Lung (tissue), 11 donors: ENCODE measurements at regions not wholly inside any gene's neighbourhood (a gene's known extent, or its start where the extent isn't known, plus 50 kb on each side); places are given as distances from the start of the nearest gene placed in this dataset.

Experiments
- ATAC-seq: fragments of 200-7000 bp; cut with Tn5 transposase; one replicate; pipeline ENCODE4 v1.9.1; 2020; ENCODE audit warnings: moderate number of reproducible peaks; ENCODE audit not compliant: insufficient read depth, low FRiP score
- DNase-seq, 3 donors: peaks; one replicate each; pipeline ENCODE4 v3.0.0-alpha.2; 2013 to 2017
- H3K27ac ChIP-seq, 2 donors: one replicate each; pipeline ENCODE4 v1.5.1; 2013; ENCODE audit warnings: mild to moderate bottlenecking in 2 of 2, moderate library complexity in 2 of 2, control low read depth in 1 of 2, inconsistent platforms in 1 of 2, low read depth in 1 of 2, low read length in 1 of 2
- H3K27me3 ChIP-seq, 3 donors: one replicate each; pipeline ENCODE4 v1.5.1; 2013; ENCODE audit warnings: low read length in 2 of 3; ENCODE audit not compliant: control insufficient read depth in 3 of 3, insufficient read depth in 3 of 3
- H3K36me3 ChIP-seq, 4 donors: one replicate each; pipeline ENCODE4 v1.5.1; 2013; ENCODE audit warnings: low read length in 4 of 4, mild to moderate bottlenecking in 1 of 4, moderate library complexity in 1 of 4; ENCODE audit not compliant: control insufficient read depth in 4 of 4, insufficient read depth in 4 of 4
- H3K4me1 ChIP-seq, 5 donors: one replicate each; pipeline ENCODE4 v1.5.1; 2013; ENCODE audit warnings: low read length in 5 of 5, mild to moderate bottlenecking in 2 of 5, moderate library complexity in 1 of 5; ENCODE audit not compliant: control insufficient read depth in 5 of 5, insufficient read depth in 5 of 5
- H3K4me3 ChIP-seq: one replicate; pipeline ENCODE4 v1.5.1; 2013; ENCODE audit warnings: mild to moderate bottlenecking, control low read depth, moderate library complexity
- H3K9ac ChIP-seq, 2 donors: one replicate each; pipeline ENCODE4 v1.5.1; 2013; ENCODE audit warnings: low read length in 2 of 2, control low read depth in 1 of 2; ENCODE audit not compliant: insufficient read depth in 1 of 2
- H3K9me3 ChIP-seq, 4 donors: one replicate each; pipeline ENCODE4 v1.5.1; 2013; ENCODE audit warnings: low read length in 3 of 4, mild to moderate bottlenecking in 1 of 4, moderate library complexity in 1 of 4; ENCODE audit not compliant: control insufficient read depth in 4 of 4, insufficient read depth in 3 of 4
- WGBS, 2 donors: extraction: QIAGEN DNeasy Blood & Tissue Kit; methylation state at CpG; one replicate each; pipeline ENCODE4 v1.1.7; 2013; 5-methylcytosine and 5-hydroxymethylcytosine counted together
- TF ChIP-seq, protein P1 (sequence below): IDR thresholded peaks from 2 replicates; pipeline ENCODE4 v1.5.1; 2012; ENCODE audit warnings: mild to moderate bottlenecking; ENCODE audit errors: control extremely low read depth, extremely low read depth
- donor health status: control.
- donor health status: control.
- donor health status: Bipolar disorder and iron deficiency.
- donor health status: healthy.
- donor health status: DM: yes; HTN: yes; CAD: no.

DNA sequence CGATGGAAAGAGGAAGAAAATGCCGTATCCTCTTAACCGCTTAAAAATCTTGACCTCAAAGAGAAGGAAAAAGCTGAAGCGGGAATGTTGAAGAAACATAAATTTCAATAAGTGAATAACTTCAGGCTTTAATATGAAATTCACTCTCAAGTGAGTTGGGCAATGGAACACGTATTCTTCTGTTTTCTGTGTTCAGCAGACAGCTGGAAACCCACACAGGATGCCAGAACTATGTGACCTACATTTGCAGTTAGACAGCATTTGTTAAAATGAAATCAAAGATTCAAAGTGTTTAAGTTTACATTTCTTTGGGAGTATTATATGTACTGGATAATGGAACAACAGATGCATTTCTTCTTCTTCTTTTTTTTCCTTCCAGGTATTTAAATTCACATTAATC, 80.5 kb upstream of the SPATS2L start:
- H3K27ac ChIP-seq, result no peak overlapping the region
- no peak overlapping the region for H3K9ac ChIP-seq
- 69 to 72% methylated on average over 5 of the region's 5 CpGs for WGBS, 2 donors
- no peak for ATAC-seq
- TF ChIP-seq, protein P1, sequence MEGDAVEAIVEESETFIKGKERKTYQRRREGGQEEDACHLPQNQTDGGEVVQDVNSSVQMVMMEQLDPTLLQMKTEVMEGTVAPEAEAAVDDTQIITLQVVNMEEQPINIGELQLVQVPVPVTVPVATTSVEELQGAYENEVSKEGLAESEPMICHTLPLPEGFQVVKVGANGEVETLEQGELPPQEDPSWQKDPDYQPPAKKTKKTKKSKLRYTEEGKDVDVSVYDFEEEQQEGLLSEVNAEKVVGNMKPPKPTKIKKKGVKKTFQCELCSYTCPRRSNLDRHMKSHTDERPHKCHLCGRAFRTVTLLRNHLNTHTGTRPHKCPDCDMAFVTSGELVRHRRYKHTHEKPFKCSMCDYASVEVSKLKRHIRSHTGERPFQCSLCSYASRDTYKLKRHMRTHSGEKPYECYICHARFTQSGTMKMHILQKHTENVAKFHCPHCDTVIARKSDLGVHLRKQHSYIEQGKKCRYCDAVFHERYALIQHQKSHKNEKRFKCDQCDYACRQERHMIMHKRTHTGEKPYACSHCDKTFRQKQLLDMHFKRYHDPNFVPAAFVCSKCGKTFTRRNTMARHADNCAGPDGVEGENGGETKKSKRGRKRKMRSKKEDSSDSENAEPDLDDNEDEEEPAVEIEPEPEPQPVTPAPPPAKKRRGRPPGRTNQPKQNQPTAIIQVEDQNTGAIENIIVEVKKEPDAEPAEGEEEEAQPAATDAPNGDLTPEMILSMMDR, result no peak
- H3K4me1 ChIP-seq, result peaks cover 1 to 42% (median 8%) of the 10 kb centered on the region in 5 donors
- H3K4me3 ChIP-seq, result no peak overlapping the region
- no peaks in the 10 kb centered on the region for H3K36me3 ChIP-seq
- DNase-seq, result peak; percentile 51 to 92 (median 79)
- H3K27me3 ChIP-seq, result no peaks in the 10 kb centered on the region
- no peaks in the 10 kb centered on the region for H3K9me3 ChIP-seq

DNA sequence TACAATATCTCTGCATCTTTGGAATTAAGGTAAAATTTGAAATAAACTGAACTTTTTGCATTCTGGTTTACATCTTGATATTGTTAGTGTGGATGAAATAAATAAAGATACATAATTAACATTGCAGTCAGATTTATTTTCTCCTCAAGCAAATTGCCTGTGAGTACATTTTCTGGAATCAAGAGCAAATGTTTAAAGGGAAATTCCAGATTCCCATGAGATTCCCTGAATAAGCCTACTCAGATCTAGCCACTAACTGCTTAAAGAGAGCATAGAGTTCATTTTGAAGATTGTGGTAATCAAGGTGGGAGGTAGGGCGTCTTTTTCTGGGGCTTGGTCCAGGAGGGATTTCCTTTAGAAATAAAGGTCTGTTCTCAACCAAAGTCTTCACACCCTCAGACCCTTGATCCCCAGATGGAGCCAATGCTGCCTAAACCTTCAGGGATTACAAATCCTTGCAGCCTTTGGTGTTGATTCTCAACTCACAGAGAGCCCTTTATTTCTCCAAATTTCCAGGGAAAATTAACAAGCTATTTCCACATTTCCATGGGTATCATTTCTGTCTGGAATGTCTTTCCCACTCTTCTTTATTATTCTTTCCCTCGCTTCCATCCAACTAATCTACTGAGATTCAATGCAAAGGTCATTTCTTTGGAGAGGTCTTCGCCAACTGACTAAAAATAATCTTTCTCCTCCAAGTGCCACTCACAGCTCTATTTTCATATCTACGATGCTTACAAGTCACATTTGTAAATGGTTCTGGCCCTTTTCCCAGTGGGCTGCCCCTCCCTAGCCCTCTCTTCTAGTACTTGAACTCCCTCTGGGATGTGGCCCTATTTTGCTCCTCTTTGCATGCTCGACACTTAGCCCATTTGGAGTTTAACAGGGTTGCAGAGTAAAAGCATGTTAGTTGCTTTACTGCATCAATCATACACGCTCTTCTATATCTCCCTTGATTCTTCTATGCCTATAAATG, 79.8 kb upstream of the SPATS2L start:
- no peaks in the 10 kb centered on the region for H3K9me3 ChIP-seq
- peak overlapping the region in 1 of 2 donors; percentile 10 for H3K27ac ChIP-seq
- 66 to 80% methylated on average over 6 of the region's 6 CpGs for WGBS, 2 donors
- H3K36me3 ChIP-seq, result no peaks in the 10 kb centered on the region
- DNase-seq (peak in 2 of 3 donors; percentile 40 to 71), ATAC-seq (no peak)
- TF ChIP-seq, protein P1, result no peak
- no peak overlapping the region for H3K4me3 ChIP-seq
- H3K4me1 ChIP-seq, result peaks cover 0 to 41% (median 8%) of the 10 kb centered on the region in 5 donors
- no peaks in the 10 kb centered on the region for H3K27me3 ChIP-seq
- H3K9ac ChIP-seq, result no peak overlapping the region

DNA sequence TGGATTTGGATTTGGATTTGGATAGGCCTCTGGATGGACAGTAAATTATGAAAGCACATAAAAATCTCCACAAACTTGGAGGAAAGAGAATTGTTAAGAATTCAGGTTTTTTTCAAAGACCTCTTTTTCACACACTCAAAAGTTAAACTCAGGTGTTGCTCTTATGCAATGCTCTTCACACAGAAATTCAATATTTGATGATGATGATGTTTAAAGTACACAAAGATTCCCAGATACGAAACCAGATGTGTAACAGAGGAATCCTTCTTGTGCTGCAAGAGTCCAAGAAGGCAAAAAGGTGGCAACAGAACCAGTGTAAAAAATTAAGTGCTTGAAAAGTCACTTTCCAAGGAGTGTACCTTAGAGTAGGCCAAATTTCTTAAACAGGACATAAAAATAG, 75.8 kb upstream of the SPATS2L start:
- DNase-seq (no peak), ATAC-seq (no peak)
- no peaks in the 10 kb centered on the region for H3K27me3 ChIP-seq
- TF ChIP-seq, protein P1, result no peak
- H3K4me1 ChIP-seq, result peaks cover 0 to 14% (median 5%) of the 10 kb centered on the region in 5 donors
- H3K27ac ChIP-seq, result no peak overlapping the region
- WGBS, 2 donors, result 59 to 79% methylated on average over 1 of the region's 1 CpG
- H3K4me3 ChIP-seq, result no peak overlapping the region
- H3K36me3 ChIP-seq, result no peaks in the 10 kb centered on the region
- H3K9me3 ChIP-seq, result peaks cover 0 to 2% (median 0%) of the 10 kb centered on the region in 4 donors
- H3K9ac ChIP-seq, result no peak overlapping the region
